Type B pancreatic cell (in vitro differentiated cells): ENCODE measurements at regions not wholly inside any gene's neighbourhood (a gene's known extent, or its start where the extent isn't known, plus 50 kb on each side); places are given as distances from the start of the nearest gene placed in this dataset.
"Not testable (repeated sequence)": the region's sequence is repeated elsewhere in the genome, so short reads cannot be mapped to it uniquely, and the experiment has no call there.

ENCODE experiments used
- DNase-seq: peaks from one replicate; pipeline ENCODE4 v3.0.0; 2021; ENCODE audit warnings: mixed read lengths; ENCODE audit not compliant: unreplicated experiment; ENCODE audit errors: extremely low spot score
- H3K27ac Mint-ChIP-seq: 2 replicates; pipeline ENCODE4 v1.8.0; 2021; ENCODE audit warnings: mild to moderate bottlenecking, mixed read lengths
- H3K27me3 Mint-ChIP-seq: 2 replicates; pipeline ENCODE4 v1.8.0; 2021; ENCODE audit warnings: mixed read lengths
- H3K36me3 Mint-ChIP-seq: 2 replicates; pipeline ENCODE4 v1.8.0; 2021; ENCODE audit warnings: mixed read lengths
- H3K4me1 Mint-ChIP-seq: one replicate; pipeline ENCODE4 v1.8.0; 2021; ENCODE audit warnings: mixed read lengths; ENCODE audit not compliant: unreplicated experiment
- H3K4me3 Mint-ChIP-seq: 2 replicates; pipeline ENCODE4 v1.8.0; 2021; ENCODE audit warnings: mild to moderate bottlenecking, mixed read lengths
- H3K9me3 Mint-ChIP-seq: 2 replicates; pipeline ENCODE4 v1.8.0; 2021; ENCODE audit warnings: mixed read lengths
- CTCF ChIP-seq: fragments of 200-600 bp; sonication (generic); conservative IDR thresholded peaks from 2 replicates; pipeline ENCODE4 v1.5.0; 2021; ENCODE audit warnings: antibody characterized with exemption, mild to moderate bottlenecking

GRCh38 chr18:53859764-53860163, 364.7 kb downstream of the MBD2 start:
- Mint-ChIP-seq H3K27me3 (peaks cover 15% of the 10 kb centered on the region), H3K4me3 (no peak overlapping the region), H3K27ac (no peak overlapping the region), H3K36me3 (no peaks in the 10 kb centered on the region), H3K4me1 (no peaks in the 10 kb centered on the region), H3K9me3 (no peaks in the 10 kb centered on the region)
- no peak for DNase-seq
- TF ChIP-seq CTCF: no peak

GRCh38 chr18:53850902-53851301, 373.6 kb downstream of the MBD2 start:
- H3K9me3 Mint-ChIP-seq: no peaks in the 10 kb centered on the region
- no peak for DNase-seq
- no peaks in the 10 kb centered on the region for H3K36me3 Mint-ChIP-seq
- no peak overlapping the region for H3K27ac Mint-ChIP-seq
- H3K27me3 Mint-ChIP-seq: peaks cover 10% of the 10 kb centered on the region
- no peak overlapping the region for H3K4me3 Mint-ChIP-seq
- H3K4me1 Mint-ChIP-seq: no peaks in the 10 kb centered on the region
- TF ChIP-seq CTCF: no peak

- Mint-ChIP-seq H3K27me3 (no peaks in the 10 kb centered on the region), H3K4me3 (no peak overlapping the region), H3K9me3 (no peaks in the 10 kb centered on the region), H3K4me1 (no peaks in the 10 kb centered on the region), H3K27ac (no peak overlapping the region), H3K36me3 (no peaks in the 10 kb centered on the region)
- no peak for DNase-seq
- no peak for TF ChIP-seq CTCF
Measured at GRCh38 chr18:53843763-53844162, 380.7 kb downstream of the MBD2 start.

GRCh38 chr18:53843113-53843760, 381.2 kb downstream of the MBD2 start:
- Mint-ChIP-seq H3K4me1 (no peaks in the 10 kb centered on the region), H3K4me3 (no peak overlapping the region), H3K27me3 (no peaks in the 10 kb centered on the region), H3K36me3 (no peaks in the 10 kb centered on the region), H3K9me3 (no peaks in the 10 kb centered on the region), H3K27ac (no peak overlapping the region)
- no peak for DNase-seq
- TF ChIP-seq CTCF: no peak

- DNase-seq: no peak
- Mint-ChIP-seq H3K27me3 (no peaks in the 10 kb centered on the region), H3K4me3 (no peak overlapping the region), H3K4me1 (no peaks in the 10 kb centered on the region), H3K27ac (no peak overlapping the region), H3K36me3 (no peaks in the 10 kb centered on the region), H3K9me3 (peaks cover 6% of the 10 kb centered on the region)
- TF ChIP-seq CTCF: no peak
Measured at GRCh38 chr18:53838746-53839145, 385.7 kb downstream of the MBD2 start.

GRCh38 chr18:53821141-53821540, 403.3 kb downstream of the MBD2 start:
- not testable (repeated sequence) for DNase-seq, H3K4me1 Mint-ChIP-seq, H3K4me3 Mint-ChIP-seq, H3K9me3 Mint-ChIP-seq, H3K27ac Mint-ChIP-seq, H3K36me3 Mint-ChIP-seq, H3K27me3 Mint-ChIP-seq
